Adrenal gland (tissue), 5 donors: ENCODE measurements at regions not wholly inside any gene's neighbourhood (a gene's known extent, or its start where the extent isn't known, plus 50 kb on each side); places are given as distances from the start of the nearest gene placed in this dataset.

Experiments used
- CTCF ChIP-seq, 6 experiments: fragments of 450-650 bp in 4 of 6; fragments of 200-600 bp in 2 of 6; sonication (generic) in 1 of 6; IDR thresholded peaks; 1 replicate in 5 of 6; 2 replicates in 1 of 6; pipeline versions ENCODE4 v1.5.1 to v1.8.0; 2016 to 2021; ENCODE audit warnings: antibody characterized with exemption in 6 of 6, mild to moderate bottlenecking in 2 of 6, moderate library complexity in 1 of 6
- POLR2A ChIP-seq, 2 donors: fragments of 450-650 bp; IDR thresholded peaks; one replicate each; pipeline ENCODE4 v1.6.1; 2017; ENCODE audit warnings: antibody characterized with exemption in 2 of 2, mild to moderate bottlenecking in 2 of 2, moderate library complexity in 1 of 2
- donor health status: DM: no; HTN: no; CAD: no.

- TF ChIP-seq POLR2A (IDR thresholded peaks at IDR 0.05) (no peak), CTCF (IDR thresholded peaks at IDR 0.05) (no peak)
These were observed 185.9 kb upstream of the HAAO start for GRCh38 chr2:42978175-42978886.
